K562 (cell line): ENCODE measurements at regions not wholly inside any gene's neighbourhood (a gene's known extent, or its start where the extent isn't known, plus 50 kb on each side); places are given as distances from the start of the nearest gene placed in this dataset.

Experiments
- ATAC-seq: fragments of 200-7000 bp; cut with Tn5 transposase; 3 replicates; pipeline ENCODE4 v1.9.1; 2020; ENCODE audit warnings: moderate library complexity
- BruUV-seq: library from RNA; stranded (reverse); fragments of 400-500 nt; replicated peaks from 2 replicates; lab custom pipeline; 2021; lab: Mats Ljungman, UMichigan
- CTCF ChIA-PET: fragments of 300-600 bp; formaldehyde crosslinking; extraction: SDS; loops from one replicate; lab custom pipeline; 2021; ENCODE audit warnings: low intra/inter-chr PET ratio; lab: Yijun Ruan, JAX
- POLR2A ChIA-PET: fragments of 300-600, 350-650 bp; sonication (Branson Sonifier 250); formaldehyde crosslinking; extraction: SDS; loops from one replicate; lab custom pipeline; 2021; ENCODE audit warnings: antibody characterized with exemption, inconsistent platforms; lab: Yijun Ruan, JAX
- DNase-seq, 4 experiments: peaks; one replicate each; pipeline versions ENCODE4 v3.0.0 to v3.0.0-alpha.2; 2011 to 2018; ENCODE audit warnings: low spot score in 3 of 4, mixed read lengths in 3 of 4; ENCODE audit errors: extremely low read depth in 1 of 4
- FAIRE-seq: peaks from 2 replicates; lab custom pipeline; 2011; peaks lifted over from hg19 to GRCh38; lab: Jason Lieb, UNC
- H2AFZ ChIP-seq: 2 replicates; pipeline ENCODE4 v1.6.0; 2011; ENCODE audit warnings: low read depth, low read length, control low read depth, inconsistent platforms
- H3K27ac ChIP-seq: fragments of 200-600 bp; 3 replicates; pipeline ENCODE4 v1.8.0; 2011; ENCODE audit warnings: low read depth, mild to moderate bottlenecking, control low read depth, inconsistent platforms, low read length, moderate library complexity, mixed read lengths; ENCODE audit errors: extremely low read depth
- H3K27me3 ChIP-seq, 2 experiments: fragments of 300-600 bp in 1 of 2; 2 replicates in 1 of 2; 3 replicates in 1 of 2; pipeline versions ENCODE4 v1.6.0 to v1.8.0; 2011; ENCODE audit warnings: inconsistent platforms in 2 of 2, low read length in 2 of 2, mild to moderate bottlenecking in 1 of 2, mixed read lengths in 1 of 2, moderate library complexity in 1 of 2; ENCODE audit not compliant: control insufficient read depth in 2 of 2, insufficient read depth in 2 of 2
- H3K36me3 ChIP-seq: fragments of 300-600 bp; 3 replicates; pipeline ENCODE4 v1.8.0; 2011; ENCODE audit warnings: mild to moderate bottlenecking, low read length, inconsistent platforms; ENCODE audit not compliant: control insufficient read depth, insufficient read depth
- H3K4me1 ChIP-seq, 2 experiments: fragments of 200-600 bp in 1 of 2; replicated peaks in 1 of 2; 2 replicates in 1 of 2; 3 replicates in 1 of 2; pipeline versions ENCODE4 v1.5.1 to v1.8.0; 2011; ENCODE audit warnings: inconsistent platforms in 2 of 2, low read length in 2 of 2, mild to moderate bottlenecking in 1 of 2, mixed read lengths in 1 of 2, moderate library complexity in 1 of 2; ENCODE audit not compliant: control insufficient read depth in 2 of 2, insufficient read depth in 2 of 2
- H3K4me2 ChIP-seq: 2 replicates; pipeline ENCODE4 v1.6.1; 2011; ENCODE audit warnings: low read length, control low read depth, inconsistent platforms, mixed read lengths; ENCODE audit not compliant: insufficient read depth
- H3K4me3 ChIP-seq: fragments of 200-600 bp; sonication (generic), shearing (Covaris generic); 2 replicates; pipeline ENCODE4 v1.5.1; 2016; ENCODE audit warnings: control low read depth, inconsistent platforms
- H3K79me2 ChIP-seq: fragments of 200-600 bp; 3 replicates; pipeline ENCODE4 v1.8.0; 2011; ENCODE audit warnings: low read length, inconsistent platforms; ENCODE audit not compliant: control insufficient read depth, insufficient read depth
- H3K9ac ChIP-seq, 2 experiments: 2 replicates each; pipeline versions ENCODE4 v1.6.0 to v1.6.1; 2011; ENCODE audit warnings: low read depth in 2 of 2, low read length in 2 of 2, control low read depth in 1 of 2, inconsistent platforms in 1 of 2, mild to moderate bottlenecking in 1 of 2, mixed read lengths in 1 of 2; ENCODE audit not compliant: insufficient read depth in 1 of 2
- H3K9me1 ChIP-seq: one replicate; pipeline ENCODE4 v1.6.0; 2011; ENCODE audit warnings: inconsistent platforms, mild to moderate bottlenecking, low read length, moderate library complexity; ENCODE audit not compliant: control insufficient read depth, insufficient read depth
- H3K9me3 ChIP-seq: replicated peaks from 2 replicates; pipeline ENCODE4 v1.5.1; 2011; ENCODE audit warnings: low read depth, low read length, inconsistent platforms; ENCODE audit not compliant: control insufficient read depth, insufficient read depth
- H4K20me1 ChIP-seq: replicated peaks from 2 replicates; pipeline ENCODE4 v1.6.1; 2011; ENCODE audit warnings: low read length, inconsistent platforms, mixed read lengths; ENCODE audit not compliant: control insufficient read depth, insufficient read depth
- BMI1 ChIP-seq: fragments of 150-350 bp; IDR thresholded peaks from 2 replicates; pipeline ENCODE4 v1.6.1; 2014; ENCODE audit warnings: low read length
- CHCHD3 ChIP-seq: fragments of 250-450 bp; sonication (Bioruptor Pico); IDR thresholded peaks from 2 replicates; pipeline ENCODE4 v2.1.2; 2022; ENCODE audit warnings: mild to moderate bottlenecking
- CHD2 ChIP-seq: IDR thresholded peaks from 2 replicates; pipeline ENCODE4 v1.6.1; 2011; ENCODE audit warnings: low read depth, low read length
- EZH2 ChIP-seq: IDR thresholded peaks from 2 replicates; pipeline ENCODE4 v1.6.1; 2012; ENCODE audit warnings: low read depth, mild to moderate bottlenecking, inconsistent platforms, low read length, borderline replicate concordance
- GABPB2 ChIP-seq: fragments of 250-450 bp; sonication (Bioruptor Pico); conservative IDR thresholded peaks from 2 replicates; pipeline ENCODE4 v1.5.1; 2021; ENCODE audit warnings: mild to moderate bottlenecking
- MAFK ChIP-seq: IDR thresholded peaks from 2 replicates; pipeline ENCODE4 v1.6.1; 2011; ENCODE audit warnings: low read length, improper control_type of control experiment
- MECOM ChIP-seq: fragments of 250-450 bp; sonication (Bioruptor Pico); IDR thresholded peaks from 2 replicates; pipeline ENCODE4 v1.8.0; 2022; ENCODE audit warnings: inconsistent platforms
- MTA1 ChIP-seq: fragments of 450-650 bp; IDR thresholded peaks from 2 replicates; pipeline ENCODE4 v1.6.1; 2017; ENCODE audit warnings: borderline replicate concordance
- PHF21A ChIP-seq: fragments of 450-650 bp; IDR thresholded peaks from 2 replicates; pipeline ENCODE4 v1.6.1; 2017; ENCODE audit warnings: low read depth, borderline replicate concordance
- PML ChIP-seq: IDR thresholded peaks from 2 replicates; pipeline ENCODE4 v1.6.1; 2012; ENCODE audit warnings: low read length, inconsistent platforms
- RUNX1 ChIP-seq: sonication (generic); IDR thresholded peaks from 2 replicates; pipeline ENCODE4 v1.6.1; 2016; ENCODE audit warnings: antibody characterized with exemption, low read depth
- SIN3B ChIP-seq: fragments of 450-650 bp; IDR thresholded peaks from 2 replicates; pipeline ENCODE4 v1.6.1; 2017; ENCODE audit warnings: low read depth, mild to moderate bottlenecking, moderate library complexity
- U2AF1 ChIP-seq: fragments of 200-400 bp; formaldehyde crosslinking; optimal IDR thresholded peaks from 2 replicates; pipeline ENCODE3; 2017; ENCODE audit warnings: mild to moderate bottlenecking, low read depth, low read length, moderate library complexity
- ZFP36 ChIP-seq: fragments of 150-350 bp; IDR thresholded peaks from 2 replicates; pipeline ENCODE4 v1.6.1; 2018; ENCODE audit warnings: low read length, low read depth; ENCODE audit not compliant: partially characterized antibody
- ZNF280B ChIP-seq: fragments of 250-450 bp; sonication (Bioruptor Pico); IDR thresholded peaks from 2 replicates; pipeline ENCODE4 v1.5.1; 2021; ENCODE audit warnings: mild to moderate bottlenecking
- ZNF398 ChIP-seq: fragments of 250-450 bp; sonication (Bioruptor Pico); IDR thresholded peaks from 2 replicates; pipeline ENCODE4 v1.8.0; 2021; ENCODE audit warnings: moderate library complexity, mild to moderate bottlenecking, inconsistent platforms
- ZNF583 ChIP-seq: fragments of 250-450 bp; sonication (Bioruptor Pico); IDR thresholded peaks from 2 replicates; pipeline ENCODE4 v1.4.0; 2020
- WGBS: fragments of 100-300 bp; shearing (Covaris generic); methylation state at CpG from one replicate; pipeline ENCODE4 v1.1.6; 2016; ENCODE audit warnings: low coverage, mixed read lengths; ENCODE audit not compliant: insufficient coverage; ENCODE audit errors: missing lambda C conversion rate; 5-methylcytosine and 5-hydroxymethylcytosine counted together
- in situ Hi-C: fragments of 300-500 bp; cut with MboI; formaldehyde crosslinking; loops from 4 replicates; pipeline ENCODE4 v1.15.0; 2018; ENCODE audit warnings: inconsistent platforms, mixed read lengths
- intact Hi-C: fragments of 100-400 bp; cut with micrococcal nuclease; formaldehyde crosslinking; loops from 2 replicates; pipeline ENCODE4 v1.14.2; 2022

DNA sequence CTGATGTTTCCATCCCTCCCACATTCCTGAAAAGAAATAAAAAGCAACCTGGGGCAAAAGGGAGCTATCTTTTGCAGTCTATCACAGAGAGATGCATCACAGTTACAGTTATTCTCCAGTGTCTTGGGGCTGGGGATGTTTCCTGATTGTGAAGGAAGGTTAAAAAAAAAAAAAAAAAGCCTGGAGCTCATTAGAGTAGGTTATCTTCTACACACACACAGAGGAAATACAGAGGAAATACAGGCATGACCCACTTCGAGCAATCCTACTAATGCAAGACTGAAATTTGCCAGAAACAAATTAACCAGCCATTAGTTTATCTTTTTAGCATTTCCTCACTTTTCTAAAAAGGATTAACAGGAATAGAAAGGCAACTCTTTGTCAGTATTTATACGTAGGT is 89.4 kb upstream of the CLMP start:
- H3K36me3 ChIP-seq, result no peaks in the 10 kb centered on the region
- H3K9ac ChIP-seq, result no peak overlapping the region
- no peak overlapping the region for H3K4me3 ChIP-seq
- ATAC-seq (no peak), DNase-seq (no peak), FAIRE-seq (no peak)
- H3K27ac ChIP-seq, result no peak overlapping the region
- H4K20me1 ChIP-seq, result 0 out of 2 replicates have a peak, but pooled peaks cover 3% of the 10 kb centered on the region
- H3K4me2 ChIP-seq, result no peak overlapping the region
- ChIA-PET CTCF (no interaction called here), POLR2A (no interaction called here)
- no peak overlapping the region for H2AFZ ChIP-seq
- H3K9me3 ChIP-seq, result no peaks in the 10 kb centered on the region
- TF ChIP-seq BMI1 (no peak), GABPB2 (CRISPR knock-in tag) (no peak), CHD2 (no peak), U2AF1 (no peak), EZH2 (no peak), PHF21A (no peak), SIN3B (no peak), RUNX1 (no peak), ZNF583 (CRISPR knock-in tag) (no peak), MECOM (CRISPR knock-in tag) (no peak), PML (no peak), ZNF398 (CRISPR knock-in tag) (no peak), MTA1 (no peak), MAFK (no peak), ZNF280B (no peak), ZFP36 (no peak), CHCHD3 (no peak)
- intact Hi-C loops, result no loop called here
- H3K79me2 ChIP-seq, result no peaks in the 10 kb centered on the region
- no TSS peak for BruUV-seq
- H3K9me1 ChIP-seq, result no peaks in the 10 kb centered on the region
- H3K4me1 ChIP-seq, result no peaks in the 10 kb centered on the region
- H3K27me3 ChIP-seq, result peaks cover 0 to 3% of the 10 kb centered on the region in 2 experiments; a peak in 2 of 5 replicates
- in situ Hi-C loops, result no loop called here
- WGBS, result 0% methylated on average over 2 of the region's 2 CpGs
